ENCODE measurements at regions not wholly inside any gene's neighbourhood (a gene's known extent, or its start where the extent isn't known, plus 50 kb on each side); places are given as distances from the start of the nearest gene placed in this dataset.
A peak's percentile ranks its signal among the peaks of the same experiment; 100 is the strongest.
"Not testable (repeated sequence)": the region's sequence is repeated elsewhere in the genome, so short reads cannot be mapped to it uniquely, and the experiment has no call there.

DNA sequence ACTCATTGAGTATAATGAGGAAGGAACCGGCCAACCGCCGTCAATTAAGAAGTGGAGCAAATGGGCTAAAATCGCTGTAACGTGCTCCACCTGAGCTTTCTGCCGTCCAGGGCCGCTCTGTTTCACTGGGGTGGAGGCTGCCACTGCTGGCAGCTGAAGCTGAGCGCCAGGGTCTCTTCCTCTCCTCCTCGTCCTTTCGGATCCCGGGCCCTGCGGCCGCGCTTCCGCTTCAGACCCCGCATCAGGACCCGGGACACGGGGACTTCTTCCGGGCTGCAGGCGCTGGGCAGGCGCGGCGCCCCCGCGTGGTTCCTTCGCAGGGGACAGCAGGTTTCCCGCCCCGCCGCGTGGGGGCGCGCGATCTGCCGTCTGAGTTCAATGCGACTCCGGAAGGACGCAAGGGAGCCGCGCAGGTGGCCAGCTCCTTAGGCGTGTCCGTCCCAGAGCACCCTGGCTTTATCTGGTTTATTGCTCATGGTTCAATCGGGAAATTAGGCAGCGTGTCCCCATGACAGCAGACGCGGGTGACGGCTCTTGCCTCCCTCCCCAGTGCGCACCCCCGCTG lies 519.8 kb downstream of the TRIML1 start:
- DNase-seq (ENCODE audit: low read depth in 2 of 2): no peak

DNA sequence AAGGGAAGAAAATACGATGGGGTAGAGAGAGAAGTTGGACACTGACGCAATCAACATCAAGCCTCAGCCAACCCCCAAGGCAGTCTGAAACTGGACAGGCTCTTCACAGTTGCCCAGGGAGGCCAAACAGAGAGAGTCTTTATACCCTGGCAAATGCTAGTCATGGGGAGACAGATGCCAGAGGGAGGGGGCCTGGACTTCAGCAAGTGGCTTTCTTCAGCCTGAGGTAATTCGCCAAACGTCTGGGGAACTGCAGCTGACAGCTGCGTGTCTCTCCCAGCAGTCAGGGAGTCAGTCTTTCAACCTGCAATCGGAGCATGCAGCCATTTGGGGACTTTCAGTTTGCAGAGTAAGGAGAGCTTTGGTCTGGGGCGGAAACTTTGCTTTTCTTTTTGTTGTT lies 521.6 kb downstream of the TRIML1 start:
- DNase-seq (ENCODE audit: low read depth in 2 of 2): no peak

DNA sequence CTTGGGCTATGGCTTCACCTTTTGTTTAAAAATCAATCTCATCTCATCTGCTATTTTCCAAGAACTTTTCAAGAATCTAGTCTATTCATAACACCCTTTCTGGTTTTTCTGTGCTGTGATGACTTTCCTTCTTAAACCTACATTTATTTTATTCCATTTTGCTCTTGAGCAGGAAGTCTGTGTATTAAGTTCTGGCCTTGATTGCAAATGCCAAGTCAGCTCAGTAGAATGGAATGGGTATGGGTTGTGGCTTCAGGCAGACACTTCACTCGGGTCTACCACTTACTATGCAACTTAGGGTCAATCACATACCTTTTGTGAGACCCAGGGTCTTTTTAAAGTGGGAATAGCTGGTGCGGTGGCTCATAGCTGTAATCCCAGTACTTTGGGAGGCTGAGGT lies 522.3 kb downstream of the TRIML1 start:
- DNase-seq (ENCODE audit: low read depth in 2 of 2): no peak

DNA sequence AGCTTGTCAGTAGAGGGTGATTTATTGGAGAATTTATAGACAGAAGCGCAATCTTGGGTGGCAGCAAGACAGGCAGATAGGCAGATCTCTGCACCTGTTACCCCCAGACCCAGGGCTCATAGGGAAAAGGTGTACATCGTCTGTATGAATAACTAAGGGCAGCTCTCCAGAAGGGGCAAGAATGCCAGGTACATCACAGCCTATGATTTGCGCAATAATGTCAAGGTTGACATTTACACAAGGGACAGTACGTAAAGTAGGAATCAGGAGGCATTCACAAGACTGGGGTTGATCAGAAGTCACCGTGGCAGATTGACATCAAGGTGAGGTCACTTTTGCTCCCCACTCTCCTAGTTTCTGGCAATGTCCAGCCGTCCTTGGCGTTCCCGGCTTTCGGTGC lies 524.1 kb downstream of the TRIML1 start:
- no peak for DNase-seq (ENCODE audit: low read depth in 2 of 2)

DNA sequence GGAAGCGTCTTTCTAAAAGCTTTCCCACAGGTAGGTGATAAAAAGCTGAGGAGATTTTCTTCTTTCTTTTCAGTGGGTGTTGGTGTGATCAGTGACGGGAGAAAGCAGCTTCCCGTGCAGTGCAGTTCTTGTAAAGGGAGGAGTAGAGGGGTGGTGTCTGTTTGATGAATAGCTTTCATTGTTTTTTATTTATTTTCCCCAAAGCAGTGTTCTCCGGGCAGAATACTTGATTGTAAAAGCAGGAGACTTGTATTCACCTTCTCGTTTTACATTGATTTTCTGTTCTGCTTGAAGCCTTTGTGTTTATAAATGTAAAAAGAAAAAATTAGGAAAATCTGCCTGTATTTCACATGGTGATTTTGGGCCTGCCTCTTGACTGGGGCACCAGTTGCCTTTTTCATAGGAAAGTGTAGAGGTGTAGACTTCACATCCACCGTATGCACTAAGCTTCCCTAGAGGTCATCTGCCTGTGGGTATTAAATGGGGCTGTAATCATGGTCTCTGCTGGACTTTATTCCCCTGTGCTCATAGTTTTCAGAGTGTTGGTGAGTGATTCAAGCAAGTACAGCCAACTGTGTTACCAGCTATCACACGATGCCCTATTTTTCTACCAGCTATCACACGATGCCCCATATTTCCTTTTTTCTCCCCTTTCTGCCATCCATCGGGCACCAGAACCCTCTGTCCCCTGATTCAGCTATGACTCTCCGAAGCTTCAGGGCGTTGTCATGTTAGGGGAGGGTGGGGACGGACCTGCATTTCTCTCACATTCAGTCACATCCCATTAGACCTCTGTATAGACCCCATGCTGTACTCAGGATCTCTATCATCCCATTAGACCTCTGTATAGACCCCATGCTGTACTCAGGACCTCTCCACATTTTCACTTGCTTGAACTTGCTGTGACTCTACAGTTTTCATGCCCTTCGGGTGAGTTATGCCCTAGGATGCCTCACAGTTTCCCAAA lies 526.5 kb downstream of the TRIML1 start:
- no peak for DNase-seq (ENCODE audit: low read depth in 2 of 2)

DNA sequence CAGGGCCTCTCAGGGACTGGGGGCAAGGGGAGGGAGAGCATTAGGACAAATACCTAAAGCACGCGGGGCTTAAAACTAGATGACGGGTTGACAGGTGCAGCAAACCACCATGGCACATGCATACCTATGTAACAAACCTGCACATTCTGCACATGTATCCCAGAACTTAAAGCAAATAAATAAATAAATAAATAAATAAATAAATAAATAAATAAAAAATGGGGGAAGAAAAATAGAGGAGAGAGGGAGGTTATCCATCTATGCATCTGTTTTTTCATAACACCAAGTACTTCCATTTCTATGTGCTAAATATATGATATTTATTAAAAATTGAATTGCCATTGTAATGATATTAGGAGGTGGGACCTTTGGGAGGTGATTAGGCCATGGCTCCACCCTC lies 539.5 kb downstream of the TRIML1 start:
- DNase-seq (ENCODE audit: low read depth in 2 of 2): not testable (repeated sequence)

DNA sequence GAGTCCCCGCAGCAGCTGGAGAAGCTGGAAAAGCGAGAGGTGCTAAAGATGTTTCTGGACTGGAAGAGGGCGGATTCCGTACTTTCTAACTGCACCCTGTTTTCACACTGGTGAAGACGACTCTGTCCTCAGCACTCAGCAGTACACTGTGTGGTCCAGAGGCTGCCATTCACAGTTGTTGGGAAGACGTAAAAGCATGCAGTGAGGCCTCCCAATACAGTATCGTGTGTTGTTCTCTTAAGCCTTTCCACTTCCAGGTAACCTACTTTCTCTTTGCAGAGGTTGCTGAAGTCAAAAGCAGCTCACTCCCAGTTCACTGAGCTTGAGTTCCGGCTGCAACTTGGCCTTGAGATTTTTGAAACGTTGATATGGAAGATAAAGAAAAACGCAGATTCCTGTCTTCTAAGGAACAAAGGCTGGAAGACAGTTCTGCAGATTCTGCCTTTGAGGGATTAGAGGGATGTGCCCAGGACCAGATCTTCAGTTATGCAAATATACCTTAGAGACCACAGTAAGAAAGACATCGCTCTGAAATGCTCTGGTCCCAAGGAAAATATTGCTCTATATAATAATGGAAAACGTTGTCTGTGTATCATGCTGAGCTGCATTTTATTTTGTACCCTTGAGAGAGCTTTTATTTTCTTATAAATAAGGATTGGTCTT lies 540.9 kb downstream of the TRIML1 start:
- DNase-seq (ENCODE audit: low read depth in 2 of 2): no peak

DNA sequence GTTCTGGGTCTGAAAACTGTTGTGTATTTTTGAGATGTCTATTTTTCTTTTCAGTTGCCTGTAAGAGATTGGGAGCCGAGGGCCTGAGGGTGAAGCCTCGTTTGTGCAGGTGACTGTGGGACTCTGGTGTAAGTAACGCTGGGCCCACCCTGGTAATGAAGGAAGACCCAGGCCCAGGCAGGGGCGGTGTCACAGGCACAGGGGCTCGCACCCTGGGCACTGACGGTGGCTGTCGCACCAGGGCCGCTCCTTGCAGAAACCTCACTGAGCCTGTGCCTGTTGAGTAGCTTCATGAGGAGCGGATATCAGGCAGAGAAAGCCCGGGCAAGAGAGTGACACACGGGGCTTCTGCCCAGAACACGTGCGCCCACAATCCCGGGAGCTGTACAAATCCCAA lies 541.4 kb downstream of the TRIML1 start:
- no peak for DNase-seq (ENCODE audit: low read depth in 2 of 2)

DNA sequence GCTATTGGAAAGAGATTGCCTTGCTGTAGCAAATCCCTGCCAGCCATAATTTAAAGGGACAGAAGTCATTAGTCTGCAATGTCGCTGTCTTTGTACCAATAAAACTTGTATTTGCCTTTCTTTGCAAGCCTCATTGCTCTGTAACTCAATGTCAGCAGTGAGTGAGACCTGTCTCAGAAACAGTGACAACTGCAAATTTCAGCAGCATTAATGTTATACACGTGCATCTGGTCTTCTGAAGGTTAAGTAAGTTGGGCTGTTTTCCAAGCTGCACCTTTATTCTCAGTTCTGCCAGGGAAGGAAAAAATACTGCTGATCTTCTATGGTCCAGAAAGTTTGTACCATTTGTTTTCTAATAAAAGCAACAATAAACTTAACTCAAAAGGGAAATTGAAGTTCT lies 543.1 kb downstream of the TRIML1 start:
- DNase-seq (ENCODE audit: low read depth in 2 of 2): no peak

DNA sequence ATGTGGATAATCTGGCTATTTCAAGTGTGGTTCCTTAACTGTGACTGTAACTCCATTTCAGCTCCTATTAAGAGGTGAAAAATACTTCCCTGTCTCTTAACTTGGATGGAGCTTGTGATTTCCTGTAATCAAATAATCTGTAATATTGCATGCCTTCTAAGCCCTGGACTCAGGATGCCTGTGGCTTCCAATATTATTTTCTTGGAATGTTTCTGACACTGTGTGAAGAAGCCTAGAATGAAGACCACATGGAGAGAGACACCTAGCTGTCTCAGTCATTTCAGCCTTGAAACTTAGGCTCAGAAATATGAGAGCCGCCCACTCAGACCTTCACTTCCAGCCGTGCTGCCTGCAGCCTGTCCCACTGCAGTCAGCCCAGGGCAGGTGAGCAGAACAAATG lies 544.3 kb downstream of the TRIML1 start:
- DNase-seq (ENCODE audit: low read depth in 2 of 2): no peak

DNA sequence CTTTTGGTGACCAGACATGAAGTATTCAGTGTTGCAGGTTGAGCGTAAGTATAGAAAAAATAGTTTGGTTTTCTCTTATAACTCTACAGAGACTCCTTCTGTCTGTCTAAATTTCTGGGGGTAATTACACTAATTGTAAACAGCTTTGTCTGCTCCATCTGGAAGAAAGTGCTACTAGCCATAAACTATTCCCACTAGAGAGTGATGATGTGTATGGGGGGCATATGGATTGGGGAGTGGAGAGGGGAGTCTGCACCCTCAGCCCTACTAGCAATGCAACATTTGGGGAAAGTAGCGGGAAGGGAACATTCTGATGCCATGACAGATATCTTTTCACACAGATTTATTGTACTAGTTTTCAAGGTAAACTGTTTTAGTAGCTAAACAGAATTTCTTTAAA lies 549.7 kb downstream of the TRIML1 start:
- DNase-seq (ENCODE audit: low read depth in 2 of 2): no peak

DNA sequence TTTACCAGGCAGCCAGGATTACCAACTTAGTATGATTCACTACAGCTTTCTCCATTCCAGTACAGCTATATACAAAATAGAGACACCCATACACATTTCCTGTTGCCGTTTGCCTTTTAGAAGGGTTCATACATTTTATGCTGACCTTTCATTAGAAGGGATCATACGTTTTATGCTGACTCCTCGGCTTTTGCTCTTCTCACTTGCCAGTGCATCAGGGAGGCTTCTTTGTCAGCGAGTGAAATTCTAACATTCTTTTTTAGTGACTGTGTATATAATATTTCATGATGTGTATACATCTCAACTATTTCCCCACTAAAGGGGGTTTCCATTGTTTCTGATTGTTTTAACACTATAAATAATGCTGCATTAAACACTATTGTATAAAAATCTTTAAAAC lies 552.6 kb downstream of the TRIML1 start:
- DNase-seq (ENCODE audit: low read depth in 2 of 2): no peak

DNA sequence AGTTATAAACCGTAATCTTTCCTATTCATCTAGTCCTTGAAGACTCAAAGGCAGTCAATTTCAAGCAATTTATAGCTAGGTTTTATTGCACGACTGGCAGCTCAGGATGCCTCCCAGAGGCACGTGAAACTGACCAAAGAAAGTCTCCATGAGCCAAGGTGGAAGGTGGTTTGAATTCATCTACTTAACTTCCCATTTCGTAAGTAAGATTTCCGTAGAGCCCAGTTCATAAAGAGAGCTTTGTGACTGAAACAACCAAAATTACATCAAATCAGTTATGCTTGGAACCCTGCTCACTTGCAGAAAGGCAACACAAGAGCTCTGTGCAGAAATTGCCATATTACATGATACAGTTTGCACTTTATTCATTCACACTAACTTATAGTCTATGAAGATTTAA lies 556.0 kb downstream of the TRIML1 start:
- no peak for DNase-seq (ENCODE audit: low read depth in 2 of 2)

DNA sequence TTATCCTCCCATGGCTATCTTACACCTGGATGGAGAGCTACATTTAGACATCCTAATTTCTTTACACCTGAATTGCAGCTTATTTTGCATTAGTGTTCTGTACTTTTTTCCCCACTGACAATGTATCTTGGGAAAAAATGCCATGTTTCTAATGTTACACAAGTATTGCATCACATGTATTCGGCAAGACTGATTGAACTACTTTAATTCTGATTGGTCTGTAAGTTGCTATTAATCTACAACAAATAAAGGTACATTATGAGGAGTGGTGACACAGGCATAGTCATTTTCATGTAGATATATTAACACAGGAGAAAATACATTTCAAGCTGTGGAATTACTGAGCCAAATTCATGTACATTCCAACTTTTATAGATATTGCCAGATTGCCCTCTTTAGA lies 558.0 kb downstream of the TRIML1 start:
- no peak for DNase-seq (ENCODE audit: low read depth in 2 of 2)

DNA sequence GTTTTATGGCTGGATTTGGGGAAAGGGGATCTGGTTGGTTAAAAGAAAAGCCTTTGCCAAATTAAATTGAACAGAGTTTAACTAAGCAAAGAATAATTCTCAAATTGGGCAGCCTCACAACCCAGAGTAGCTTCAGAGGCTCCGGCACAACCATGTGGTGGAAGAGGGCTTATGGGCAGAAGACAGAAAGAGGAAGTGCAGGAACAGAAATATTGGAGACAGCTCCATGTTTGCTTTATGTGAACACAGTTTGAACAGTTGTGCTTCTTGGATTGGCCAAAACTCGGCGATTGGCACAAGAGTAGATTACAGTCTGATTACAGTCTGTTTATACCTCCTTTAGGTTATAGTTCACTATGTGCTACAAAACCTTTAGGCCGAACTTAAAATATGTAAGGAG lies 562.7 kb downstream of the TRIML1 start:
- DNase-seq (ENCODE audit: low read depth in 2 of 2): no peak

DNA sequence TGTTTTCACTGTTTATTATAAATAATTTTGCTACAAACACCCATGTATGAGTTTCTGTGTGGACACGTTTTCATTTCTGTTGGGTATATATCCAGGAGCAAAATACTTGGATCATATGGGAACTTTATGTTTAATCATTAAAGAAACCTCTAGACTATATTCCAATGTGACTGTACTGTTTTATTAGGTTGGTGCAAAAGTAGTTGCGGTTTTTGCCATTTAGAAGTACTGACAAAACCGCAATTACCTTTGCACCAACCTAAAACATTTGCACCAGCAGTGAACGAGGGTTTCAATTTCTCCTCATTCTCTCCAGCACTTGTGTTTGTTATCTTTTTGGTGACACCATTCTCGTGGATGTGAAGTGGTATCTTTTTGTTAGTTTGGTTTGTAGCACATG lies 565.0 kb downstream of the TRIML1 start:
- DNase-seq (ENCODE audit: low read depth in 2 of 2): no peak

DNA sequence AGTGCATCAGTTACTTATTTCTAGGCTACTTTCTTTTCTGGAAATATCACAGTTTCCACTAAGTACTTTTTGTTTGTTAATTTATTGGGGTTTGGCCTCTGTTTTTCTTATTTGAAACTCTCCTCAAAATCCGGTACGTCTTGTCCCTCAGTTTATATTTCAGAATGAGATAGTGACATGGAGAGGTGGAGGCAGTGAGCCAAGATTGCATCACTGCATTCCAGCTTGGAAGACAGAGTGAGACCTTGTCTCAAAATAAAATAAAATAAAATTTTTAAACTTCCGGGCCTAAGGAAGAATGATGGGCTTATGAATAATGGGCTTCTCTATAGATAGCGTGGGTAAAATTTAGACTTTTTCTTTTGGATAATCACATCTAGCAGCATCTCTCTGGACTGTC lies 567.8 kb downstream of the TRIML1 start:
- DNase-seq (ENCODE audit: low read depth in 2 of 2): no peak

DNA sequence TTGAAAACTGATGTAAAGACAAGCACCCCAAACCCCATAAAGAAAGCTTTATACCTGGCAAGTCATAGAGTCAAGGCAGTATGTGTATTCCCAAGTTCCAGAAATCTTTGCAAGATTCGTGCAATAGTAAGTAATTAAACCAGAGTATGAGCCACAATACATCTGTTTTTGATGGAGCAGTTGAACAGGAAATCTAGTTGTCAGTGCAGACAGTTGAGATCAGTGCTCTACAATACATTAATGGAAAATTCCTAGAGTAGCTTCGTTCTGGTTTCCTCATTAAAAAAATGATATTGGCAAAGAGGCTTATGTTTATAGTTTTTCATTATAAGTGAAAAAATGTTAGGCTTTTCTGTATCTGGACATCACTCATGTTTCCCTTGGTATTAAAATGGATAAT lies 575.3 kb downstream of the TRIML1 start:
- DNase-seq (ENCODE audit: low read depth in 2 of 2): peak in 1 of 2 donors; percentile 24

DNA sequence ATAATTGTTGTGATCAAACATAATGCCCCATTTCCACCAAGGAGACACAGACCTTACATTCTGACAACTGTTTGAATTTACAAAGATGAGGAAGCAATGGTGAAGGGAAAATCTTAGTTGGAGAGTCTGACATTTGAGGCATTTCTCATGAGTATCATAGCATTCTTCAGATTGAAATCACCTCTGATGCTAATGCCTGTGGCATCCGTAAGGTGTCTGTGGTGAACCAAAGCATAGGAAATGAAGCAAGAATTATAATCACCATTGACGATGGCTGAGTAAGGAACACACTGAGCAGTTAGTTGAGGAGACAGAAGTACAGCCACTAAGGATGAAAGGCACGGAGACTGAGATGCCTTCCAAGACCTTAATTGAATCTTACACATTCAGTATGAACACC lies 575.7 kb downstream of the TRIML1 start:
- no peak for DNase-seq (ENCODE audit: low read depth in 2 of 2)

DNA sequence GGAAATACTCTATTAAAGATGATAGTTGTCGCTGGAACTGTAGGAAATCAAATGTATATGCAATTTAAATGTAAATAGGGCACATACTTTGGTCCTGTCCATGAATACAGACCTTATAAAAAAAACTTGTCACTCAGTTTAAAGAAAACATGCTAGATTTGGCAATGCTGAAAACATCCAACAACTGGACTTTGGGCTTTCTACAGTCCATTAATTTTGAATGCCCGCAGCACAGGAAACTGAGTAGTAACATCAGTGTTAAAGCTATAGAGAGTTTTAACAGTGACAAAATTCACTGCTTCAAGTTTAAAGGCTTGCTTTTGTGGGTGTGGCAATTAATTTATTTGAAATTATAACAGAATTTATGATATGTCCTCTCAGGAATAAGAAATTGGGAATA lies 578.4 kb downstream of the TRIML1 start:
- no peak for DNase-seq (ENCODE audit: low read depth in 2 of 2)

DNA sequence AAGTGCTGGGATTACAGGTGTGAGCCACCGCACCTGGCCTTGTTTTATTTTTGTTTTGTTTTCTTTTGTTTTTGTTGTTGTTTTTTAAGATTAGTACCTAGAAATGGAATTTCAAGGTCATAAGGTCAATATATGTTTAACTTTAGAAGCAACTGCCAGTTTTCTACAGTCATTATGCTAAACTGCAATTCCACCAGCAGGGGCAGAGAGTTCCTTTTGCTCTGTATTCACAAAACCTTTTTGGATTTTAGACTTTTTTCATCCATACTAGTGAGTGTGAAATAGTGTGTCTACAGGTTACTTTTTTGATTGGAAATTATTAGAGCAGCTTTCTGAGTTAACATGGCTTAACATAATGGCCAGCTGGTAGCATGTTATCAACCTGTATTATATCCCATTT lies 580.6 kb downstream of the TRIML1 start:
- DNase-seq (ENCODE audit: low read depth in 2 of 2): no peak

DNA sequence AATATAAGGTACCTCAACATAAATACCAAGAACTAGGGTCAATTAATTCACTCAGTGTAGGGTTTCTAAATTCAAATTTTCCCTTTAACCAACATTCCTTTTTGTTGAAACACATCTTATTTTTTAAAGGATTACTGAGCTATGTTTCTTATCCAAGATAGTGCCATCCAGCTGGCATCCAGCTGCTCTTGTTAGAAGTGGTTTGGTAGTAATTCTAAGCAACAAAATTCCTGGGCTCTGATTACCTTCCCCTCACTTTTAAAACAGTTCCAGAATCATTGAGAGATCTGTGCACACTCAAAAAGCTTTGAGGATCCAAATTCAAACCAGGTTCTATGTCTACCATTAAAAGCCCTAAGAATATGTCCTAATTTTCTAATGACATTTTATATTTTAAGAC lies 583.7 kb downstream of the TRIML1 start:
- no peak for DNase-seq (ENCODE audit: low read depth in 2 of 2)

DNA sequence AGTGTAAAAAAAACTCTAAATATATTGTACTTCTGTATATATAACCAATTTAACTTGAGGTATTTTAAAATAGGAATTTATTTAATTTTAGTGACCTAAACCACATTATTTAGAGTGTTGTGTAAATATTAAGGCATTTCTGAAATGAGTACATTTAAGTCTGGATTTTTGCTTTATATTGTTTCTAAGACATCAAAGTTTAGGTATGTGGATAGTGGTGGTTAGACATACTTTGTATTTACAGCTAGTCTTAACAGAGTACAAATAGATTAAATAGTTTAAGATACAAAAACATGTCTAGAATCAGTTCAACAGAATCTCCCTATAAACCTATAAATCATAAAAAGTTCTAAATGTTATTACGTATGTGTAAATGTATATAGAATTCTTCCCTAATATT lies 588.5 kb downstream of the TRIML1 start:
- no peak for DNase-seq (ENCODE audit: low read depth in 2 of 2)

Data from lung microvascular endothelial cell (primary cell).